Esophagus muscularis mucosa (tissue), 4 donors: ENCODE measurements at regions not wholly inside any gene's neighbourhood (a gene's known extent, or its start where the extent isn't known, plus 50 kb on each side); places are given as distances from the start of the nearest gene placed in this dataset.

Source experiments
- CTCF ChIP-seq, 3 experiments: fragments of 200-600 bp in 2 of 3; fragments of 450-650 bp in 1 of 3; sonication (generic) in 2 of 3; IDR thresholded peaks; one replicate each; pipeline ENCODE4 v1.5.1; 2017 to 2019; ENCODE audit warnings: antibody characterized with exemption in 3 of 3, mild to moderate bottlenecking in 2 of 3, moderate library complexity in 1 of 3
- EP300 ChIP-seq: sonication (generic); formaldehyde crosslinking; IDR thresholded peaks from one replicate; pipeline ENCODE4 v1.6.1; 2017; ENCODE audit warnings: antibody characterized with exemption
- POLR2A ChIP-seq: fragments of 450-650 bp; IDR thresholded peaks from one replicate; pipeline ENCODE4 v1.6.1; 2017; ENCODE audit warnings: antibody characterized with exemption, moderate library complexity, mild to moderate bottlenecking, low read depth
- POLR2AphosphoS5 ChIP-seq, 2 donors: sonication (generic); formaldehyde crosslinking; IDR thresholded peaks; one replicate each; pipeline ENCODE4 v1.6.1; 2017; ENCODE audit warnings: antibody characterized with exemption in 2 of 2

- no peak for TF ChIP-seq POLR2A
- no peak for TF ChIP-seq POLR2AphosphoS5 (IDR thresholded peaks at IDR 0.05)
- no peak for TF ChIP-seq EP300
- TF ChIP-seq CTCF (IDR thresholded peaks at IDR 0.05): no peak
These were observed 1783.5 kb downstream of the SLITRK5 start for GRCh38 chr13:89454681-89455080.
